ENCODE measurements at regions not wholly inside any gene's neighbourhood (a gene's known extent, or its start where the extent isn't known, plus 50 kb on each side); places are given as distances from the start of the nearest gene placed in this dataset.

DNA sequence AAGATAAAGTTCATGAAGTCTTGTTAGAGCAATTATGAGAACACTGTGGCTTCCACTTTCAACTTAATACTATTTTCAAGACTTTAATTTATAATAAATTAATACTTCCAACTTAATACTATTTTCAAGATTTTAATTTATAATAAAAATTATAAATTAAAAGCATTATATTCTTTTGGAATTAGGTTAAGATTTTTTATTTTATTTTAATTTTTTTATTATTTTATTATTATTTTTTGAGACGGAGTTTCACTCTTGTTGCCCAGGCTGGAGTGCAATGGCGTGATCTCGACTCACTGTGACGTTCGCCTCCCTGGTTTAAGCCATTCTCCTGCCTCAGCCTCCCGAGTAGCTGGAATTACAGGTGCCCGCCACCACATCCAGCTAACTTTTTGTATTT is 126.0 kb upstream of the GUCY1A1 start:
- no peak for TF ChIP-seq GABPA (IDR thresholded peaks at IDR 0.05; ENCODE audit: low read depth)
- TF ChIP-seq, protein P1, sequence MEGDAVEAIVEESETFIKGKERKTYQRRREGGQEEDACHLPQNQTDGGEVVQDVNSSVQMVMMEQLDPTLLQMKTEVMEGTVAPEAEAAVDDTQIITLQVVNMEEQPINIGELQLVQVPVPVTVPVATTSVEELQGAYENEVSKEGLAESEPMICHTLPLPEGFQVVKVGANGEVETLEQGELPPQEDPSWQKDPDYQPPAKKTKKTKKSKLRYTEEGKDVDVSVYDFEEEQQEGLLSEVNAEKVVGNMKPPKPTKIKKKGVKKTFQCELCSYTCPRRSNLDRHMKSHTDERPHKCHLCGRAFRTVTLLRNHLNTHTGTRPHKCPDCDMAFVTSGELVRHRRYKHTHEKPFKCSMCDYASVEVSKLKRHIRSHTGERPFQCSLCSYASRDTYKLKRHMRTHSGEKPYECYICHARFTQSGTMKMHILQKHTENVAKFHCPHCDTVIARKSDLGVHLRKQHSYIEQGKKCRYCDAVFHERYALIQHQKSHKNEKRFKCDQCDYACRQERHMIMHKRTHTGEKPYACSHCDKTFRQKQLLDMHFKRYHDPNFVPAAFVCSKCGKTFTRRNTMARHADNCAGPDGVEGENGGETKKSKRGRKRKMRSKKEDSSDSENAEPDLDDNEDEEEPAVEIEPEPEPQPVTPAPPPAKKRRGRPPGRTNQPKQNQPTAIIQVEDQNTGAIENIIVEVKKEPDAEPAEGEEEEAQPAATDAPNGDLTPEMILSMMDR (IDR thresholded peaks at IDR 0.05; ENCODE audit: insufficient read depth, low read length): no peak
- TF ChIP-seq POLR2AphosphoS5 (IDR thresholded peaks at IDR 0.05; ENCODE audit: low read depth): no peak
- TF ChIP-seq, protein P2, sequence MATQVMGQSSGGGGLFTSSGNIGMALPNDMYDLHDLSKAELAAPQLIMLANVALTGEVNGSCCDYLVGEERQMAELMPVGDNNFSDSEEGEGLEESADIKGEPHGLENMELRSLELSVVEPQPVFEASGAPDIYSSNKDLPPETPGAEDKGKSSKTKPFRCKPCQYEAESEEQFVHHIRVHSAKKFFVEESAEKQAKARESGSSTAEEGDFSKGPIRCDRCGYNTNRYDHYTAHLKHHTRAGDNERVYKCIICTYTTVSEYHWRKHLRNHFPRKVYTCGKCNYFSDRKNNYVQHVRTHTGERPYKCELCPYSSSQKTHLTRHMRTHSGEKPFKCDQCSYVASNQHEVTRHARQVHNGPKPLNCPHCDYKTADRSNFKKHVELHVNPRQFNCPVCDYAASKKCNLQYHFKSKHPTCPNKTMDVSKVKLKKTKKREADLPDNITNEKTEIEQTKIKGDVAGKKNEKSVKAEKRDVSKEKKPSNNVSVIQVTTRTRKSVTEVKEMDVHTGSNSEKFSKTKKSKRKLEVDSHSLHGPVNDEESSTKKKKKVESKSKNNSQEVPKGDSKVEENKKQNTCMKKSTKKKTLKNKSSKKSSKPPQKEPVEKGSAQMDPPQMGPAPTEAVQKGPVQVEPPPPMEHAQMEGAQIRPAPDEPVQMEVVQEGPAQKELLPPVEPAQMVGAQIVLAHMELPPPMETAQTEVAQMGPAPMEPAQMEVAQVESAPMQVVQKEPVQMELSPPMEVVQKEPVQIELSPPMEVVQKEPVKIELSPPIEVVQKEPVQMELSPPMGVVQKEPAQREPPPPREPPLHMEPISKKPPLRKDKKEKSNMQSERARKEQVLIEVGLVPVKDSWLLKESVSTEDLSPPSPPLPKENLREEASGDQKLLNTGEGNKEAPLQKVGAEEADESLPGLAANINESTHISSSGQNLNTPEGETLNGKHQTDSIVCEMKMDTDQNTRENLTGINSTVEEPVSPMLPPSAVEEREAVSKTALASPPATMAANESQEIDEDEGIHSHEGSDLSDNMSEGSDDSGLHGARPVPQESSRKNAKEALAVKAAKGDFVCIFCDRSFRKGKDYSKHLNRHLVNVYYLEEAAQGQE (IDR thresholded peaks at IDR 0.05; ENCODE audit: insufficient replicate concordance, low read depth): no peak
- TF ChIP-seq SPI1 (IDR thresholded peaks at IDR 0.05; ENCODE audit: borderline replicate concordance, low read depth): no peak
